ENCODE measurements at regions not wholly inside any gene's neighbourhood (a gene's known extent, or its start where the extent isn't known, plus 50 kb on each side); places are given as distances from the start of the nearest gene placed in this dataset.

DNA sequence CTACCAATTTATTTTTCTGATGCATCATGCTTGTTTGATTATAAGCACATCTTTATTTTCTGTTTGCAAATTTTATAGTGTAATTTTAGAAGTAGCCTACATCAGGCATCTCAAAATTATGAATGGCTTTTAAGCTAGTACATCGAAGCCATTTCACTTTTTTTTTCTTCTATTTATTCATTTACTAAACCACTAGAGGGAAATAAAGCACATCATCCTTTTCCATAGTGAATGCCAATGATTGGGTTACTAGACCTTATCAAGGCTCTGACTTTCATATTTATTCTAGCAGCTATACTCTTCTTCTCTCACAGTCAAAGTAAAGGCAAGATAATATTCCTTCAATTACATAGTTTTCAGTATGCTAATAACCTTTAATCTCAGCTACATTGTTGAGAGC is 736.4 kb upstream of the LRFN5 start:
- ChIA-PET CTCF (no interaction called here), POLR2A (no interaction called here)
- H3K9me3 ChIP-seq (ENCODE audit: control insufficient read depth, insufficient read depth, low read depth, low read length), result no peaks in the 10 kb centered on the region
- no TSS peak for BruUV-seq (replicated peaks)
- H3K27me3 ChIP-seq (ENCODE audit: control insufficient read depth, insufficient read depth, low read length), result no peaks in the 10 kb centered on the region
- no peak overlapping the region for H3K4me3 ChIP-seq (ENCODE audit: low read depth in 2 of 2, low read length in 2 of 2)
- H3K27ac ChIP-seq (ENCODE audit: low read length), result no peak overlapping the region
- intact Hi-C loops (cut with micrococcal nuclease; ENCODE audit: unreplicated experiment) (no loop called here), in situ Hi-C loops (cut with HindIII; ENCODE audit: low pct_unique_long_range_greater_than_20kb, low sequenced_read_pairs) (no loop called here)
- ATAC-seq, result no peak
- TF ChIP-seq POLR2AphosphoS5 (IDR thresholded peaks at IDR 0.05; ENCODE audit: low read depth, low read length), result no peak
- TF ChIP-seq SIN3A (IDR thresholded peaks at IDR 0.05; ENCODE audit: borderline replicate concordance, insufficient read depth, low read depth, low read length), result no peak
- TF ChIP-seq, protein P1, sequence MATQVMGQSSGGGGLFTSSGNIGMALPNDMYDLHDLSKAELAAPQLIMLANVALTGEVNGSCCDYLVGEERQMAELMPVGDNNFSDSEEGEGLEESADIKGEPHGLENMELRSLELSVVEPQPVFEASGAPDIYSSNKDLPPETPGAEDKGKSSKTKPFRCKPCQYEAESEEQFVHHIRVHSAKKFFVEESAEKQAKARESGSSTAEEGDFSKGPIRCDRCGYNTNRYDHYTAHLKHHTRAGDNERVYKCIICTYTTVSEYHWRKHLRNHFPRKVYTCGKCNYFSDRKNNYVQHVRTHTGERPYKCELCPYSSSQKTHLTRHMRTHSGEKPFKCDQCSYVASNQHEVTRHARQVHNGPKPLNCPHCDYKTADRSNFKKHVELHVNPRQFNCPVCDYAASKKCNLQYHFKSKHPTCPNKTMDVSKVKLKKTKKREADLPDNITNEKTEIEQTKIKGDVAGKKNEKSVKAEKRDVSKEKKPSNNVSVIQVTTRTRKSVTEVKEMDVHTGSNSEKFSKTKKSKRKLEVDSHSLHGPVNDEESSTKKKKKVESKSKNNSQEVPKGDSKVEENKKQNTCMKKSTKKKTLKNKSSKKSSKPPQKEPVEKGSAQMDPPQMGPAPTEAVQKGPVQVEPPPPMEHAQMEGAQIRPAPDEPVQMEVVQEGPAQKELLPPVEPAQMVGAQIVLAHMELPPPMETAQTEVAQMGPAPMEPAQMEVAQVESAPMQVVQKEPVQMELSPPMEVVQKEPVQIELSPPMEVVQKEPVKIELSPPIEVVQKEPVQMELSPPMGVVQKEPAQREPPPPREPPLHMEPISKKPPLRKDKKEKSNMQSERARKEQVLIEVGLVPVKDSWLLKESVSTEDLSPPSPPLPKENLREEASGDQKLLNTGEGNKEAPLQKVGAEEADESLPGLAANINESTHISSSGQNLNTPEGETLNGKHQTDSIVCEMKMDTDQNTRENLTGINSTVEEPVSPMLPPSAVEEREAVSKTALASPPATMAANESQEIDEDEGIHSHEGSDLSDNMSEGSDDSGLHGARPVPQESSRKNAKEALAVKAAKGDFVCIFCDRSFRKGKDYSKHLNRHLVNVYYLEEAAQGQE (IDR thresholded peaks at IDR 0.05; ENCODE audit: insufficient read depth in 1 of 2, low read depth in 2 of 2, low read length in 1 of 2), result no peak
- TF ChIP-seq TCF7L2 (IDR thresholded peaks at IDR 0.05; ENCODE audit: low read depth, low read length), result no peak
- no peak for TF ChIP-seq CTCF (IDR thresholded peaks at IDR 0.05)
- no peaks in the 10 kb centered on the region for H3K36me3 ChIP-seq (ENCODE audit: control insufficient read depth, insufficient read depth, low read length)
- H3K4me1 ChIP-seq (ENCODE audit: control insufficient read depth, insufficient read depth, low read length), result no peaks in the 10 kb centered on the region
- no peak for DNase-seq (ENCODE audit: low read depth, low spot score)

GRCh38 chr14:40859055-40859454 is 747.6 kb upstream of the LRFN5 start:
- H3K9me3 ChIP-seq (ENCODE audit: control insufficient read depth, insufficient read depth, low read depth, low read length), result no peaks in the 10 kb centered on the region
- TF ChIP-seq CTCF (IDR thresholded peaks at IDR 0.05), result no peak
- TF ChIP-seq SIN3A (IDR thresholded peaks at IDR 0.05; ENCODE audit: borderline replicate concordance, insufficient read depth, low read depth, low read length), result no peak
- TF ChIP-seq, protein P1 (IDR thresholded peaks at IDR 0.05; ENCODE audit: insufficient read depth in 1 of 2, low read depth in 2 of 2, low read length in 1 of 2), result no peak
- no peak for TF ChIP-seq POLR2AphosphoS5 (IDR thresholded peaks at IDR 0.05; ENCODE audit: low read depth, low read length)
- no peak for TF ChIP-seq TCF7L2 (IDR thresholded peaks at IDR 0.05; ENCODE audit: low read depth, low read length)
- DNase-seq (ENCODE audit: low read depth, low spot score), result no peak
- in situ Hi-C loops (cut with HindIII; ENCODE audit: low pct_unique_long_range_greater_than_20kb, low sequenced_read_pairs), result no loop called here
- intact Hi-C loops (cut with micrococcal nuclease; ENCODE audit: unreplicated experiment), result no loop called here
- H3K4me1 ChIP-seq (ENCODE audit: control insufficient read depth, insufficient read depth, low read length), result no peaks in the 10 kb centered on the region
- ATAC-seq, result no peak
- ChIA-PET CTCF (no interaction called here), POLR2A (no interaction called here)
- H3K27ac ChIP-seq (ENCODE audit: low read length), result no peak overlapping the region
- no peaks in the 10 kb centered on the region for H3K27me3 ChIP-seq (ENCODE audit: control insufficient read depth, insufficient read depth, low read length)
- no peaks in the 10 kb centered on the region for H3K36me3 ChIP-seq (ENCODE audit: control insufficient read depth, insufficient read depth, low read length)
- BruUV-seq (replicated peaks), result no TSS peak
- H3K4me3 ChIP-seq (ENCODE audit: low read depth in 2 of 2, low read length in 2 of 2), result no peak overlapping the region

All from Panc1 (cell line).